GM18502 (cell line): ENCODE measurements at regions not wholly inside any gene's neighbourhood (a gene's known extent, or its start where the extent isn't known, plus 50 kb on each side); places are given as distances from the start of the nearest gene placed in this dataset.

Experiments
- ATAC-seq: cut with Tn5 transposase; IDR thresholded peaks from one replicate; pipeline ENCODE4 v1.9.1; 2021; ENCODE audit warnings: mild to moderate bottlenecking; ENCODE audit not compliant: unreplicated experiment, poor library complexity

DNA sequence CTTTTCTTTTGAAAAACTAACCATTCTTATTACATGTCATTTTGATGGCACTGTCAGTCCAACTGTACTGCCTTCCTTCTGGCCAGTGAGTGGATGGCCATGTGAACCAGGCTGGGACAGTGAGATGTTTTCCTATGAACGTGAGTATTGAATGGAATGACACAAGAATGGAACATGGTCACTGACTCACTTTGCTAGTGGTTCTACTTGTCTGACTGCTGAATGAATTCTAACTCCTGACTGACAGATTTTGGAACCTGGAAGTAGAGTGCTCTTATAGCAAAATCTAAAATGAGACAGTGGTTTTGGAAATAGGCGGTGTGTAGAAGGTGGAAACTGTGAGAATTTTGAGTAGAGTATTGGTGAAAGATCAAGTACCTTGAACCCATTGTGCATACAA, 606.9 kb upstream of the KCNMB2 start:
- ATAC-seq = no peak

DNA sequence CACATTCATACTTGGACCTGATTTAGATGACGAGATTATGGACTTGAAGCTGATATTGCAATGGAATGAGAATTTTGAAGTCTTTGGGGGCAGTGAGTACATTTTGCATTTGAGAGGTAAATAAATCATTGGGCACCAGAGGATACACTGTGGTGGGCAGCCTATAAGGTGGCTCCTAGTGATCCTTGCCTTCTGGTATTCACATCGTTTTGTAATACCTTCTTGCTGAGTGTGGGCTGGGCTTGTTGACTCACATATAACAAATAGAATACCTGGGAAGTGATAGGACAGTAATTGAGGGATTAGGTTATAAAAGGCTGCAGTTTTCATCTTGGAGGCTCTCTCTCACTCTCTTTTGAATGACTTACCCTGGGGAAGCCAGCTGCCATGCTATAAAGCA, 605.5 kb upstream of the KCNMB2 start:
- ATAC-seq = no peak

DNA sequence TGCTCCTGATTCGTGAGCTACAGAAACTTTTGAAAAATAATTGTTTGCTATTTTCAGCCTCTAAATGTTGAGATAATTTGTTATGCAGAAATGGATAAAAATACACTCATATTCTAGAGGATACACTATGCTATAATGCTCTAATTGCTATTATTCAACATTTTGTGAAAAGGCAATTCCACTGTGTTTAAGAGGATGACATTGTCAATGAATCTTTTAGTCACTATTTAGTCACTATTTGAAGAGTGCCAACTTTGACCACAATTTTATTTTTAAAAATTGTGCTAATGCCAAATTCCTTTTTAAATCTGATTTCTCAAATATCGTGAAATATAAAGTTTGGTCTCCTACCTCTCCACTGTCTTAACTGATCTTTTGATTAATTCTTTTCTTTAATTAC, 604.9 kb upstream of the KCNMB2 start:
- ATAC-seq = no peak

GRCh38 chr3:177932346-177932745, 603.9 kb upstream of the KCNMB2 start:
- ATAC-seq = no peak

DNA sequence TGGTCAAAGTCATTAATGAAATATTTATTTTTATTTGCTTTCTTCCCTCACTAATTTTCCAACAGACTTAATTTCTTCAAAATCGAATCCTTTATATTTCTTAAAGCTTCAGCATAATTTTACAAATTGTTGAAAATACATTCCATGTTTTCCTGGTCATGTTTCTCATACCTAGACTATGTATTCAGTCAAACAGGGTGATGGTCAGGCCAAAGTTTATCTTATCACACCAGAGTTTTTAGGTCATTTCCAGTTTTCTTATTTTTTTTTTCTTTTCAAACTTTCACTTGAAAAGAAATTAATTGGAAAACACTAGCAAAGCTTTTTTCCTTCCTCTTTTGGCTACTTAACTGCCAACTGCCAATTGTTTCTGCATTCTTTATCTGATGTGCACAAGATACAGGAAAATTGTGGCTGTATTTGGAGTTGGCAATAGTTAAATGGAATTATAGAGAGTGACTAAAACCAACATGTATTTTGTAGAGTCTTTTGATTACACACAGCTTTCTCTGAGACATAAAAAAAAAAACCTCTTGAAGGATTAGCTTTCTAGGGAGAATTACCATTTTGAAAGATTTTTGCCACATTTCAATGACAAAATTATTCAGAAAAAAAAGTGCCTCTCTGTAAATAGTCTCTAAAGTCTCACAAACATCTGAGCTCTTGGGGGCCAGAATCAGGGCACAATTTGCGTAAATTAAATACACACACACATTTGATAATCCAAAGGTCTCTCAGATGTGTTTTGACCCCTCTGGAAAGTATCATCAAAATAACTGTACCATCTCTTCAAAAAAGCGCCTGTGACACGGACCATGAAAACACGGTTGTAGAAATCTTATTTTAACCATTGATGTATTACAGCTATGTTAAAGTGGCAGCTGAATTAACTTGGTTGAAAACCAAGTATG, 603.2 kb upstream of the KCNMB2 start:
- no peak for ATAC-seq

DNA sequence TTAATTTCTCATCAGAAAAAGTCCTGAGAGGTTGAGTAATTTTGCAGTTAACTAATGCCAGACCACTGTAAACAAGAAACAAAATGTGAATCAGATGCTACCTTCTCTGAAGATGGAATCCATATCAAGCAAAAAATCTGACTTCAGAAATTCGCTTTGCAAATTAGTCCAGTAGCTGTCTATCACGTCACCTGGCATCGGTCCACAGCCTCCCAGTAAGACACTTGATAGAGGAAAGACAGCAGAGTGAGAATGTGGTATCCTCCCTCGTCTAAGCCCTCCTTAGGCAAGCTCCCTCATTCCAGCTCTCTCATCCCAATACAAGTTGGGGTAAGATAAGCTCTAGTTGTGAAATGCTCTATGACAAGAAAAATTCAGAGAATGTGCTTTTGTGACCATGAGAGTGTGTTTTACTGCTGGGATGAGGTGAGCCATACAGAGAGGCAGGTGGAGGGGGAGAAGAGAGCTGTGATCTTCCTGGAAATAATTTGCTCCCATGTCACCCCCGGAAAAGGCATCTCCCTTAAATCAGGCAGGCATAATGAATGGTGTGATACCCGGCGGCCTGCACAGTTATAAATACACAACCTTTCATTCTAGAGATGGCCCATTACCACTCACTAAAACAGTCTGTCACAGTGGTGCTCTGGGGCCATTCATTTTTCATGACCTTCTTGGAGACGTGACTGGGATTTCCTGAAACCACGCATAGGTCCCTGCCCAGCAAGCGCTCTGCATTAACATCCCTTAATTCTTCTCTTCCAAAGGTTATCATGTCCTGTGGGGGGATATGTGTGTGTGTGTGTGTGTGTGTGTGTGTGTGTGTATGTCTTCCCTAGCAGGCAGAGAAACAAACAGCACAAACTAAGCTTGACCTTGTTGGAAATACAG, 602.0 kb upstream of the KCNMB2 start:
- ATAC-seq = no peak

DNA sequence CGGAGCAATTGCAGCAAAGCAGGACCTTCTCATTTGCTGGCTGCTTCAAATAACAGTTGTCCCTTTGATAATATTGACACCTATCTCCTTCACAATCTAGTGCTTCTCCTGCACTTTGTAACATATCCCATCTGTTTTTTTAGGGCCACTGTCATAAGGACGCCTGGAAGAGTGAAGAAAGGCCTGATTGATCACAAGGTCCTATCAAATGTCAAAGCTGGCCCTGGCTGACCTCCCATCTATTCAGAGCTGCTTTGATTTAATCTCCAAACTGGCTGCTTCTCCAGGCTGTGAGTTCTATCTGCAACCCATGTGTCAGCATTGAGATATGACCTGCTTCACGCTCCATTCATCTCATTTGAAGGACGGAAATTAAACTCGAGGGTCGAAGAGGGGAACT, 601.2 kb upstream of the KCNMB2 start:
- no peak for ATAC-seq

DNA sequence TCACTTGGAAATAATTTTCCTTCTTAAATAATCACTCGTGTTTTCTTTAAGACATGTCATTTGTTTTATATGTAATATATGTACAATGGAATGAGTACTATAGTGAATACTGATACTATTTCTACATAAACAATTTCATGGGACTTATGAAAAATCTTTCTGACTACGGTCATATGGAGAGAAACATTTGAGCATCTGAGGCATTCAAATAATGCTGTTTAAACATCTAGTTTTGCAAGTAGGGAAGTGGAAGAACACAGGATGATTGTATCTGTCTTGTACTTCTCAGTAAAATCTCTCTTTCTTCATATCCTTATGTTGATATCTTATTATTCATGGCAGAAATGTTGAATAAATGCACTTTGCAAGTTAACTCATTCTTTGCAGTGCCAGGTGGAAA, 599.5 kb upstream of the KCNMB2 start:
- no peak for ATAC-seq

- ATAC-seq = no peak
Measured at GRCh38 chr3:177942911-177943310, 593.3 kb upstream of the KCNMB2 start.

- no peak for ATAC-seq
Measured at GRCh38 chr3:177944228-177944661, 592.0 kb upstream of the KCNMB2 start.

DNA sequence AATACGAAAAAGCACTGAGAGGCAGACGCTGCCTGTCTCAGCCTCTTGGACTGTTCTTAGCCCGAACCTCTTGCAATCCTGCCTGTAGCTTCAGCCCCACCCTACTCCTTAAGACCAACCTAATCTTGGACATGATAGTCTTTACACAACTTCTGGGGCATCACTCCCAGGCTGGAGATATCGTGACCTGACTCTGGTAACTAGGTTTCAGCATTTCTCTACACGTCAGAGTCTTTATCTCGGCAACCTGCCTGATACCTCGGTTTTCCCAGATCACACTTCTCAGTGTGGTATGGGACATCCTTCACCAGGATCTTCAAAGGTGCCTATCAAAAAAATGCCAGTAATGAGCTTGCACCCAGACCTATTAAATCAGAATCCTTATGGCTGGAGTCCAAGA, 590.2 kb upstream of the KCNMB2 start:
- ATAC-seq = no peak

GRCh38 chr3:177946497-177946896, 589.7 kb upstream of the KCNMB2 start:
- ATAC-seq = no peak

DNA sequence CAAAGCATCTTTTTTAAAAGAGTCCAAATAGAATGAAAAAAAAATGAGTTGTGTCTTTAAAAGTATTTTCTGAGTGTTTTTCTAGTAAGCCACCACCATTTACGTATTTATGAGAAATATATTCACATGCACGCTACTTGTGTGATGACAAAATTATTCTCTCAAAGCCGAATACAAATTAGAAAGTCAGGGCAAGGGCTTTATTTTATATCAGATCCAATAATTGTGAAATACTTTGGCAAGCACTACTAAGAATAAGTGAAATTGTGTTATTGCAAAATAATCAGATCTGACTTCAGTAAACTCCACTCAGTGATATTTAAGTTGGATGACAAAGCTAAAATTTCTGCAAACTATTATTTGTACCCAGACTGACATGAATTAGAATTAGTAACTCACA, 589.3 kb upstream of the KCNMB2 start:
- no peak for ATAC-seq

DNA sequence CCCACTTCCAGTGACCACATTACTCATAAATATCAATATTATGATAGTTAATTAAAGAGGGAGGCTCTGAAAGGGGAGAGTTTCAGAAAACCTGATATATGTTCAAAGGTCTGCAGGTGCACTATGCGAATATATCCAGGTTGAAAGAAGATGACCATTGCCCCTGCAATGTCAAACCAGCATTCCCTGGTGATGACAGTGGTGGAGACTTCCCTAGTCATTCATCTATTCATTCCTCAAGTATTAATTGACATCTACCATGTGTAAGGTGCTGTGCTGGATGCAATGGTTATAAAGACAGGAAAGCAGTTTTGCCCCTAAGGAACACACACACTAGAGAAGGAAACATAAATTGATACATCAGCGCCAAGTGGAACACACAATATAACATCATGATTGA, 588.3 kb upstream of the KCNMB2 start:
- ATAC-seq = no peak

DNA sequence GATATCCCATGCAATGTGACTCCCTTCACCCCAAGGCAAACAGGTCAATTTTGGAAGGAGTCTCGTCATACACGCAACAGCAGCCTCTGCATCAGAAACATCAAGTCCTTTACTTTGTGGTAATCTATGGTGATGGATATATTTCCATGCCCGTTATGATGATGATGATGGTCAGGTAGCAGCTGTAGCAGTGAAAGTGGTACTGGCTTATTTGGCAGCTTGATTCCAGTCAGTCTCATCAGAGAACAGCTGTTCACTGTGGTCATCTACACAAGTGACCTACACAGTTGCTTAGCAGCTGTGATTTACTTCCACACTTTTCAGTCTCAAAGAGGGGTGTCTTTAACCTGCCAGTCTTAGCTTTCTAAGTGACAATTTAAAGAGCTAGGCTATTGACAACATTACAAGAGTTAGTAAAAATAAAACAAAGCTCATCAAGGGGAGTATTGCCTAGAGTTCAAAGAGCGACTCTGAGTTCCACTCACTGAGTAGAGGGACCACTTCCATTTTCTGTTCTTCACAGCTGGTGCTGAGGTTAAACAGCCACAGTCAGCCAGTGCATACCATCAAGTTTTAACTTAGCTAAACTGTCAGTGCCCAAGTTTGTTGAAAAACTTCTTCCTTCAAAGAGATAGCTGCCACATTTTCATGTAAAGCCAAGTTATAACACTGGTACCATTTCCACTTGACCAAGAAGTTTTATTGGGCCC, 587.4 kb upstream of the KCNMB2 start:
- no peak for ATAC-seq

DNA sequence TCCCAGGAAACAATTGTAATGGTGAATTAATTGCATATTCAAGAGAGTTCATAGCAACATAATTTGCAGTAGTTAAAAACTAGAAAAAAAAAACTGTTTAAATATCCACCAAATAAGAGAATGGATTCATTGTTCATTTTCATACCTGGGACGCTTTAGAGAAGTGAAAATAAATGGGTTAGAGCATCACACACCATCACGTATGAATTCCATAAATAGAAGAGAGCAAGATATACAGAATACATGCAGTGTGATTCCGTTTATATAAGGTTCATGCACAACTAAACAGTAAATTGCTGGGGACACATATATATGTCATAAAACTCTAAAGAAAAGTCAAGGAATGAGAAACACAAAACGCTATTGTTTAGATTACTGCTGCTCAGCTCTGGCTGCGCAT, 577.0 kb upstream of the KCNMB2 start:
- ATAC-seq = no peak

DNA sequence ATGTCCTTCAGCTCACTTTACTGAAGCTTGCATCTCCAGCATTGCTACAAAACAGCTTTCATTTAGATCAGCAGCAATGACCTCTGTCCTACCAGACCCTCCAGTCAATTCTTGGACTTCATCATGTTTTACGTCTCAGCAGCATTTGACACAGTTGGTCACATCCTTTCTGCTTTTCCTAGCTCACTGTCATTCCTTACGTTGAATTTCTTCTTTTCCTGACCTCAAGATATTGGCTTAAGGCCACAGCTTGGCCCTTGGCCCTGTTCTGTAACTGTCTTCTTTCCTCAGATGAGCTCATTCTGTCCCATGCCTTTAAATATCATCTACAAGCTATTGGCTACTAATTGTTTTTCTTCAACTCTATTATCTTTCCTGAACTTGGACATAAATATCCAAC, 576.2 kb upstream of the KCNMB2 start:
- ATAC-seq = no peak

DNA sequence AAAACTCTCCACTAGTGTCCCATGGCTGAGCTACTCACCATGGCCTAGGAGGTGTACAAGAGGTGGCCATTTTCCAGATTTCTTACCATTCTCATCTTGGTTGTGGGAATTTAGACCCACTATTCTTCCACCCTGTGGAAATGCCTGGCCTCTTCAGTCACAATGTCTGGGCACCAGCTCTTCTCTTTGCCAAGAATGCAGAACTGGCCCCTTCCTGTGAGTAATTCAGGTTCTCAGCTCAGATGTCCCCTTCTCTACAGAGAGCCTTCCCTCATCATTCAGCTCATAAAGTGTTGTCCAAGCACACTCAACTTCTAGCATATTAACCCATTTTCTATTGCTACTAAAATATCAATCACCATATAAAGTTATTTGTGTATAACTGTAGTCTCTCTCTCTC, 575.5 kb upstream of the KCNMB2 start:
- ATAC-seq = no peak

- ATAC-seq = no peak
Measured at GRCh38 chr3:177961784-177962183, 574.5 kb upstream of the KCNMB2 start.

DNA sequence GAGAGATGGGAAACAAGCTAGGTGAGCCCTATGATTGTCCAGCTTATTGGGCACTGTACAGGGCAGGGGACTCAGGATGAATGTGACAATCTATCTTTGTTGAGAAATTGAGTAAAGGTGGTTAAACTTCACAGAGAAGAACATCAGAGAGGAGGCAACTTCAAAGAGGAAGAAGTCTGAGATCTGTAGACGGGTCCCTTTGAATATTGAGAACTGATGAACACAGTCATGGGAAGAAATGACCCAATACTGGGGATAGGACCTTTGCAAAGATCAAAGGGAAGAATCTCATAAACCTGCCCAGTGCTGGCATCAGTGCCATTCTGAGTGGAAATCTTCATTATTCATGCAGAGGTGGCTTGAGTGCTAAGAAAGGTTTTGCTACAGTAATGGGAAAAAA, 569.7 kb upstream of the KCNMB2 start:
- no peak for ATAC-seq

DNA sequence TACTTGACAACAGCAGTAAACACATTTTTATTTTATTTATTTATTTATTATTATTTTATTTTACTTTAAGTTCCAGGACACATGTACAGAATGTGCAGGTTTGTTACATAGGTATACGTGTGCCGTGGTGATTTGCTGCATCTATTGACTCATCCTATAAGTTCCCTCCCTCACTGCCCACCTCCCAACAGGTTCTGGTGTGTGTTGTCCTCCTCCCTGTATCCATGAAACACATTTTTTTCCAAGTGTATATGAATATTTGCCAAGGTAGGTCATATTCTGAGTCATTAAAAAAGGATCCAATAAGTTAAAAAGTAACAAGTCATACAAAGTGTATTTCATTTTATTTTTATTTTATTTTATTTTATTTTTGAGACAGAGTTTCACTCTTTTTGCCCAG, 567.3 kb upstream of the KCNMB2 start:
- ATAC-seq = no peak
